GM12878 (cell line): ENCODE measurements at regions not wholly inside any gene's neighbourhood (a gene's known extent, or its start where the extent isn't known, plus 50 kb on each side); places are given as distances from the start of the nearest gene placed in this dataset.

Source experiments
- ATAC-seq: fragments of 200-7000 bp; cut with Tn5 transposase; 3 replicates; pipeline ENCODE4 v1.9.1; 2020; ENCODE audit warnings: mild to moderate bottlenecking, moderate library complexity
- BruUV-seq: library from RNA; stranded (reverse); fragments of 400-500 nt; replicated peaks from 2 replicates; lab custom pipeline; 2021; lab: Mats Ljungman, UMichigan
- CTCF ChIA-PET: fragments of 300-600 bp; sonication (Branson Sonifier 250); formaldehyde crosslinking; extraction: SDS; loops from one replicate; lab custom pipeline; 2021; ENCODE audit warnings: inconsistent platforms; lab: Yijun Ruan, JAX
- POLR2A ChIA-PET: fragments of 350-600 bp; formaldehyde crosslinking; extraction: SDS; loops from one replicate; lab custom pipeline; 2021; ENCODE audit warnings: inconsistent platforms; lab: Charles Lee
- RAD21 ChIA-PET: fragments of 300-600 bp; sonication (Branson Sonifier 250); formaldehyde crosslinking; loops from one replicate; lab custom pipeline; 2023; ENCODE audit warnings: antibody characterized with exemption; ENCODE audit not compliant: unreplicated experiment; lab: Charles Lee
- SMC1A ChIA-PET: fragments of 300-600 bp; sonication (Branson Sonifier 250); formaldehyde crosslinking; loops from one replicate; lab custom pipeline; 2023; ENCODE audit not compliant: unreplicated experiment, uncharacterized antibody; lab: Charles Lee
- DNase-seq: peaks from one replicate; pipeline ENCODE4 v3.0.0-alpha.2; 2011; ENCODE audit warnings: low read depth, low spot score
- FAIRE-seq: peaks from 3 replicates; lab custom pipeline; 2011; peaks lifted over from hg19 to GRCh38; lab: Jason Lieb, UNC
- H2AFZ ChIP-seq: 2 replicates; pipeline ENCODE4 v1.6.0; 2011; ENCODE audit warnings: low read depth, low read length, control low read depth; ENCODE audit not compliant: control insufficient read depth
- H3K27ac ChIP-seq: 2 replicates; pipeline ENCODE4 v1.5.1; 2011; ENCODE audit warnings: control low read depth; ENCODE audit not compliant: control insufficient read depth, insufficient read depth
- H3K27me3 ChIP-seq, 2 experiments: replicated peaks in 1 of 2; 2 replicates each; pipeline versions ENCODE4 v1.6.0 to v1.6.1; 2011; ENCODE audit warnings: low read length in 1 of 2; ENCODE audit not compliant: control insufficient read depth in 2 of 2, insufficient read depth in 2 of 2
- H3K36me3 ChIP-seq, 2 experiments: 2 replicates each; pipeline ENCODE4 v1.5.1; 2011; ENCODE audit warnings: low read length in 1 of 2; ENCODE audit not compliant: control insufficient read depth in 2 of 2, insufficient read depth in 2 of 2
- H3K4me1 ChIP-seq: 2 replicates; pipeline ENCODE4 v1.6.1; 2011; ENCODE audit warnings: mild to moderate bottlenecking, low read length, moderate library complexity, mixed read lengths; ENCODE audit not compliant: control insufficient read depth, insufficient read depth
- H3K4me2 ChIP-seq: 2 replicates; pipeline ENCODE4 v1.6.0; 2011; ENCODE audit warnings: control low read depth; ENCODE audit not compliant: control insufficient read depth, insufficient read depth
- H3K4me3 ChIP-seq: fragments of 200-600 bp; sonication (generic); 2 replicates; pipeline ENCODE4 v1.5.1; 2016
- H3K79me2 ChIP-seq: 2 replicates; pipeline ENCODE4 v1.6.0; 2011; ENCODE audit warnings: low read length; ENCODE audit not compliant: control insufficient read depth, insufficient read depth
- H3K9ac ChIP-seq: 2 replicates; pipeline ENCODE4 v1.8.0; 2011; ENCODE audit warnings: low read length, control low read depth, mixed read lengths; ENCODE audit not compliant: control insufficient read depth, insufficient read depth
- H3K9me3 ChIP-seq: replicated peaks from 3 replicates; pipeline ENCODE4 v1.5.1; 2011; ENCODE audit warnings: mild to moderate bottlenecking, low read length; ENCODE audit not compliant: control insufficient read depth, insufficient read depth
- H4K20me1 ChIP-seq: 2 replicates; pipeline ENCODE4 v1.6.0; 2011; ENCODE audit not compliant: control insufficient read depth, insufficient read depth
- ATF7 ChIP-seq: fragments of 450-650 bp; IDR thresholded peaks from 2 replicates; pipeline ENCODE4 v1.6.1; 2016; ENCODE audit warnings: low read depth, mild to moderate bottlenecking
- BHLHE40 ChIP-seq, 2 experiments: fragments of 450-650 bp in 1 of 2; IDR thresholded peaks; 2 replicates each; pipeline ENCODE4 v1.6.1; 2011 to 2017; ENCODE audit warnings: low read depth in 2 of 2, borderline replicate concordance in 1 of 2, improper control_type of control experiment in 1 of 2, low read length in 1 of 2, mild to moderate bottlenecking in 1 of 2
- CBFB ChIP-seq: IDR thresholded peaks from 2 replicates; pipeline ENCODE4 v1.6.1; 2016; ENCODE audit warnings: antibody characterized with exemption, low read depth
- CEBPB ChIP-seq, 2 experiments: fragments of 150-350 bp in 1 of 2; IDR thresholded peaks; 2 replicates each; pipeline ENCODE4 v1.6.1; 2012 to 2014; ENCODE audit warnings: low read depth in 2 of 2, low read length in 2 of 2, borderline replicate concordance in 1 of 2, inconsistent platforms in 1 of 2
- IRF4 ChIP-seq: IDR thresholded peaks from 2 replicates; pipeline ENCODE4 v1.6.1; 2011; ENCODE audit warnings: low read depth, low read length
- KAT2A ChIP-seq: conservative IDR thresholded peaks from 2 replicates; pipeline ENCODE4 v1.6.1; 2011; ENCODE audit warnings: low read depth, low read length; ENCODE audit not compliant: control insufficient read depth
- MTA3 ChIP-seq: IDR thresholded peaks from 2 replicates; pipeline ENCODE4 v1.6.1; 2012; ENCODE audit warnings: low read length, inconsistent platforms, borderline replicate concordance
- MYC ChIP-seq: IDR thresholded peaks from 2 replicates; pipeline ENCODE4 v1.6.1; 2011; ENCODE audit warnings: mild to moderate bottlenecking, low read length, moderate library complexity, inconsistent platforms; ENCODE audit not compliant: insufficient read depth, insufficient replicate concordance, insufficient read length, severe bottlenecking
- NFXL1 ChIP-seq: fragments of 450-650 bp; IDR thresholded peaks from 2 replicates; pipeline ENCODE4 v1.6.1; 2017; ENCODE audit warnings: antibody characterized with exemption, mild to moderate bottlenecking, borderline replicate concordance
- RAD21 ChIP-seq: IDR thresholded peaks from 2 replicates; pipeline ENCODE4 v1.6.1; 2011; ENCODE audit warnings: mild to moderate bottlenecking, low read depth, low read length, moderate library complexity; ENCODE audit not compliant: insufficient read depth
- ZBTB11 ChIP-seq: fragments of 450-650 bp; formaldehyde crosslinking; IDR thresholded peaks from 2 replicates; pipeline ENCODE4 v1.5.0; 2022; ENCODE audit warnings: mild to moderate bottlenecking, missing genetic modification characterization
- whole genome bisulfite sequencing: methylation state at CpG from one replicate; pipeline ENCODE4 v1.1.6; 2016; ENCODE audit warnings: low lambda C conversion rate; ENCODE audit not compliant: insufficient replicate concordance, insufficient coverage; ENCODE audit errors: missing lambda C conversion rate; 5-methylcytosine and 5-hydroxymethylcytosine counted together
- in situ Hi-C: fragments of 300-500 bp; cut with MboI; formaldehyde crosslinking; loops from 9 replicates; pipeline ENCODE4 v1.14.3; 2018; ENCODE audit warnings: mixed read lengths
- intact Hi-C: fragments of 100-400 bp; cut with micrococcal nuclease; formaldehyde crosslinking; loops from one replicate; pipeline ENCODE4 v1.14.2; 2022; ENCODE audit not compliant: unreplicated experiment

- TF ChIP-seq NFXL1, result no peak
- no peak for TF ChIP-seq ZBTB11 (CRISPR knock-in tag)
- no peak for TF ChIP-seq RAD21
These were observed 361.8 kb downstream of the QKI start (continued) for GRCh38 chr6:163776196-163776905.

GRCh38 chr6:163775313-163775712, 360.8 kb downstream of the QKI start:
- CTCF ChIA-PET, result no interaction called here
- no peak overlapping the region for H2AFZ ChIP-seq
- WGBS, result 44% methylated on average over 3 of the region's 3 CpGs

More at GRCh38 chr6:163775313-163775712, 360.8 kb downstream of the QKI start:
- Histone ChIP-seq H3K9me3 (no peaks in the 10 kb centered on the region), H3K27me3 (no peaks in the 10 kb centered on the region), H3K4me3 (no peak overlapping the region), H3K27ac (no peak overlapping the region), H3K79me2 (no peaks in the 10 kb centered on the region), H4K20me1 (no peaks in the 10 kb centered on the region), H3K4me1 (no peaks in the 10 kb centered on the region), H3K4me2 (no peak overlapping the region), H3K36me3 (no peaks in the 10 kb centered on the region), H3K9ac (no peak overlapping the region; the same call in 1 of the 2 replicates)
- ATAC-seq, result no peak
- ChIA-PET RAD21 (no interaction called here), POLR2A (no interaction called here), SMC1A (interaction anchor here (0.6 to 1.9 kb wide), 2 partner anchors 10 to 67 kb away, joined by 3 to 4 read pairs; no protein-coding TSS in a partner anchor)
- FAIRE-seq, result no peak
- DNase-seq, result no peak
- intact Hi-C loops, result no loop called here
- in situ Hi-C loops, result no loop called here
- BruUV-seq, result no TSS peak
- TF ChIP-seq ATF7 (no peak), MTA3 (no peak), MYC (no peak), CBFB (no peak), CEBPB (IDR thresholded peaks at IDR 0.05; ENCODE audit: borderline replicate concordance in 1 of 2, low read depth in 2 of 2, low read length in 2 of 2) (no peak), BHLHE40 (IDR thresholded peaks at IDR 0.05; ENCODE audit: borderline replicate concordance in 1 of 2, low read depth in 2 of 2, low read length in 1 of 2) (no peak), KAT2A (no peak), IRF4 (no peak)
- TF ChIP-seq, all 136 proteins: peak for 0
